ENCODE measurements at regions not wholly inside any gene's neighbourhood (a gene's known extent, or its start where the extent isn't known, plus 50 kb on each side); places are given as distances from the start of the nearest gene placed in this dataset.

GRCh38 chr11:134749040-134749839, 337.2 kb upstream of the B3GAT1 start:
- no peak for DNase-seq (ENCODE audit: low read depth)

GRCh38 chr11:134746609-134747008, 334.6 kb upstream of the B3GAT1 start:
- no peak for DNase-seq (ENCODE audit: low read depth)

DNA sequence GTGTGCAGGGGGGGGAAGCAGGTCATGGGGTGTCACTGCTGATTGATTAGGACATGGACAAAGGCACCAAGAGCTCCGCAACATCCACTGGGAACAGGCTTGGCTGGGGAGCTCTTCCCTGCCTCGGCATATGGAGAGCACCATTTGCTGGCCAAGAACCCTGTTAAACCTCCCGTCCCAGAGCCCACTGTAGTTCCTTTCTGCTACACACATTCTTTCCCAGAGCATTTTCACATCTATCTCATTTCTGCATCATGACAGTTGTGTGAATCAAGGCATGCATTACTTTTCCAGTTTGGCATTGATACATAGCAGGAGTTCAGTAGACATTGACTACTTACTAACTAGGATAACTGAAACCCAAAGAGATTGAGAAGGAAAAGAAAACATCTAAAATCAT, 333.4 kb upstream of the B3GAT1 start:
- DNase-seq (ENCODE audit: low read depth) = no peak

GRCh38 chr11:134743820-134744195, 331.8 kb upstream of the B3GAT1 start:
- no peak for DNase-seq (ENCODE audit: low read depth)

DNA sequence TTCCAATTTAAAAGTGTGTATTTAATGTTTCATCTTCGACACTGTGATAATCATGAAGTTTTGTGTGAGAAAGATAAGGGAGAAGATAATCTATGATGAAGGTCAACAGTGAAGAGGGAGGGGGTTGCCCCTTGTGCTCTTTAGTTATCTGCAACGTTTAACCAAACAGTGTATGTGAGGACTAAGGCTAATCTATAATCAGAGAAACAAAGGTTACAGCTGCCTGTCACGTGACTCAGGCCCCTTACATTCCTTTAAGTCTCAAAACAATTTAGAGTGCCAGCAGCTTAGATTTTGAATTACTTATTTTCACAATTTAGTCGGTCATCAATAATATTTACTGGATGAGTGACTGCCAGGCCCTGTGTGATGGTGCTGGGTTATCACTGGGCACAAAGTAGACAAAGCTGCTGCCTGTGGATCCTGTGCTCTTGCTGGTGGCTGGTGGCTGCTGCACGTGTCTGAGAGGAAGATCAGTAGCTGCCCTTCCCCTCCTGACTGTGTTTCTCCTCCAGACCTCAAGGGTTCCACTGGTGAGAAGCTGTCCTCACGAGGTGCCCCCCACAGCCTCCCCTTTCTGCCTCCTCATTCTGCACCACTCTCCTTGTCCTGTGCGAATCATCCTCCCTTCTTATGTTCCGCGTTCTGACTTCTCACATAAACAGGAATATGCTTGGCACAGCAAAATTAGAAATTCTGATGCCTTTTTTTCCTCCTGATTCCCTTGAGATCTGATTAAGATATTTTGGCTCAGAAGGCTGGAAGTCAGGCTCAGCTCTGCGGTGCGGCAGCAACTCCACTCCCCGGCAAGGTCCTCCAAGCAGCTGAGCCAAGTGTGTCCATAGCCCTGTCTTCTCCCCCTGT, 331.1 kb upstream of the B3GAT1 start:
- DNase-seq (ENCODE audit: low read depth) = no peak

GRCh38 chr11:134742224-134742612, 330.2 kb upstream of the B3GAT1 start:
- DNase-seq (ENCODE audit: low read depth) = peak; percentile 59

DNA sequence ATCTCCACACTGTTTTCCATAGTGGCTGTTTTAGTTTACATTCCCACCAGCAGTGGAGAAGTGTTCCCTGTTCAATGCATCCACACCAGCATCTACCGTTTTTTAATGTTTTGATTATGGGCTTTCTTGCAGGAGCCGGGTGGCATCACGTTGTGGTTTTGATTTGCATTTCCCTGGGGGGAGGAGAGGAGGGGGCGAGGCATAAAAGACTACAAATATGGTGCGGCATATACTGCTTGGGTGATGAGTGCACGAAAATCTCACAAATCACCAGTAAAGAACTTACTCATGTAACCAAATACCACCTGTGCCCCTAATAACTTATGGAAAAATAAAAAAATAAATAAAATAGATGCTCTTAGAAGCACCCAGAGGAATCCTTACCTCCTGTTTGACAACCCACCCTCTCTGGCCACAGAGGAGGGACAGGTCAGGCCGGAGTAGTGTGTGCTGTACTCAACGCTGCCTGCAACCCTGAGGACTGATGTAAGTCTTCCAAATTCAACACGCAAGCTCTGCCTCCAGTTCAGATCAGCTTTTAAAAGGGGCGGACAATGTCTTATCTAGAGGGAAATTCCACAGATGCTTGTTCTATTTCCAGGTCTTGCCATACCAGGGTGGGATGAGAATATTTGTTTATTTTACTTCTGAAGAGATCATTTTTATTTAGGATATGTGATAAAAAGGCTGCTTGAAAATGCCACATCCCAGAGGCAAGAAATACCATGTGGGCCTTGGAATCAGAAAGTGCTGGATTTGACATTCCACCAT, 329.6 kb upstream of the B3GAT1 start:
- no peak for DNase-seq (ENCODE audit: low read depth)

DNA sequence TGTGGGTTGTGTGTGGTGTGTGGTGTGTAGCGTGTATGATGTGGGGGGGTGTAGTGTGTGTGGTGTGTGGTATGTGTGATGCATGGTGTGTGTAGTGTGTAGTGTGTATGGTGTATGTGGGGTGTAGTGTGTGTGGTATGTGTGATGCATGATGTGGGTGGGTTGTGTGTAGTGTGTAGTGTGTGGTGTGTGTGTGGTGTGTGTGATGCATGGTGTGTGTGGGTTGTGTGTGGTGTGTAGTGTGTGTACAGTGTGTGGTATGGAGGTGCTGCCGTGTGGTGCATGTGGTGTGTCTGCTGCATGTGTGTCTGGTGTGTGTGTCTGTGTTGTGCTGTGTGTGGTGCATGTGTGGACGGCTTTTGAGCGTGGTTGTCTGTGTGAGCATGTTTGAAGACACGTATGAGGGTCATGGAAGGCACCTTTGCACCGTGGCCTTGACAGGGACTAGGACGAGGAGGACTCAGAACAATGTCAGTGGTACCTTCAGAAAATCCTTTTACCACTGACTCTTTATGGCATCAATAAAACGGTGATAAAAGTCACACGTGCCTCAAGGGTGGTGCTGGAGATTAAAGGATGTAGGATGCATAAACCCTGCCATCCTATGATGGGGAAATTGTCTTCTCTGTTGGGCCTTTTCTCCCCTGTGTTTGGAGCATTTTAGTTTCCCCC, 328.7 kb upstream of the B3GAT1 start:
- no peak for DNase-seq (ENCODE audit: low read depth)

GRCh38 chr11:134739136-134739535, 327.1 kb upstream of the B3GAT1 start:
- no peak for DNase-seq (ENCODE audit: low read depth)

- DNase-seq (ENCODE audit: low read depth) = no peak
These were observed 326.5 kb upstream of the B3GAT1 start for GRCh38 chr11:134738581-134738980.

- no peak for DNase-seq (ENCODE audit: low read depth)
These were observed 325.8 kb upstream of the B3GAT1 start for GRCh38 chr11:134737563-134738510.

GRCh38 chr11:134736251-134736947, 324.4 kb upstream of the B3GAT1 start:
- DNase-seq (ENCODE audit: low read depth) = no peak

GRCh38 chr11:134734894-134735293, 322.9 kb upstream of the B3GAT1 start:
- no peak for DNase-seq (ENCODE audit: low read depth)

GRCh38 chr11:134734141-134734845, 322.3 kb upstream of the B3GAT1 start:
- no peak for DNase-seq (ENCODE audit: low read depth)

- DNase-seq (ENCODE audit: low read depth) = no peak
These were observed 321.6 kb upstream of the B3GAT1 start for GRCh38 chr11:134733646-134734045.

- DNase-seq (ENCODE audit: low read depth) = no peak
These were observed 319.3 kb upstream of the B3GAT1 start for GRCh38 chr11:134731213-134731961.

- no peak for DNase-seq (ENCODE audit: low read depth)
These were observed 318.6 kb upstream of the B3GAT1 start for GRCh38 chr11:134730561-134731212.

- DNase-seq (ENCODE audit: low read depth) = no peak
These were observed 318.1 kb upstream of the B3GAT1 start for GRCh38 chr11:134730101-134730500.

All from M059J (cell line).